Retinal pigment epithelial cell (primary cell): ENCODE measurements at regions not wholly inside any gene's neighbourhood (a gene's known extent, or its start where the extent isn't known, plus 50 kb on each side); places are given as distances from the start of the nearest gene placed in this dataset.
A peak's percentile ranks its signal among the peaks of the same experiment; 100 is the strongest.
"Not testable (repeated sequence)": the region's sequence is repeated elsewhere in the genome, so short reads cannot be mapped to it uniquely, and the experiment has no call there.

Experiments used
- DNase-seq: peaks from one replicate; pipeline ENCODE4 v3.0.0-alpha.2; 2010; ENCODE audit warnings: low read depth
- H3K4me3 ChIP-seq: 2 replicates; pipeline ENCODE4 v1.5.1; 2011; ENCODE audit warnings: mild to moderate bottlenecking, low read length, control low read depth, moderate library complexity
- TF ChIP-seq, protein P1 (sequence below): conservative IDR thresholded peaks from 2 replicates; pipeline ENCODE4 v1.5.1; 2011; ENCODE audit warnings: low read depth, low read length, control low read depth, inconsistent platforms

- TF ChIP-seq, protein P1, sequence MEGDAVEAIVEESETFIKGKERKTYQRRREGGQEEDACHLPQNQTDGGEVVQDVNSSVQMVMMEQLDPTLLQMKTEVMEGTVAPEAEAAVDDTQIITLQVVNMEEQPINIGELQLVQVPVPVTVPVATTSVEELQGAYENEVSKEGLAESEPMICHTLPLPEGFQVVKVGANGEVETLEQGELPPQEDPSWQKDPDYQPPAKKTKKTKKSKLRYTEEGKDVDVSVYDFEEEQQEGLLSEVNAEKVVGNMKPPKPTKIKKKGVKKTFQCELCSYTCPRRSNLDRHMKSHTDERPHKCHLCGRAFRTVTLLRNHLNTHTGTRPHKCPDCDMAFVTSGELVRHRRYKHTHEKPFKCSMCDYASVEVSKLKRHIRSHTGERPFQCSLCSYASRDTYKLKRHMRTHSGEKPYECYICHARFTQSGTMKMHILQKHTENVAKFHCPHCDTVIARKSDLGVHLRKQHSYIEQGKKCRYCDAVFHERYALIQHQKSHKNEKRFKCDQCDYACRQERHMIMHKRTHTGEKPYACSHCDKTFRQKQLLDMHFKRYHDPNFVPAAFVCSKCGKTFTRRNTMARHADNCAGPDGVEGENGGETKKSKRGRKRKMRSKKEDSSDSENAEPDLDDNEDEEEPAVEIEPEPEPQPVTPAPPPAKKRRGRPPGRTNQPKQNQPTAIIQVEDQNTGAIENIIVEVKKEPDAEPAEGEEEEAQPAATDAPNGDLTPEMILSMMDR: no peak
- H3K4me3 ChIP-seq: no peak overlapping the region
- DNase-seq: no peak
Measured at GRCh38 chr5:36494028-36494427, 112.4 kb upstream of the SLC1A3 start.

DNA sequence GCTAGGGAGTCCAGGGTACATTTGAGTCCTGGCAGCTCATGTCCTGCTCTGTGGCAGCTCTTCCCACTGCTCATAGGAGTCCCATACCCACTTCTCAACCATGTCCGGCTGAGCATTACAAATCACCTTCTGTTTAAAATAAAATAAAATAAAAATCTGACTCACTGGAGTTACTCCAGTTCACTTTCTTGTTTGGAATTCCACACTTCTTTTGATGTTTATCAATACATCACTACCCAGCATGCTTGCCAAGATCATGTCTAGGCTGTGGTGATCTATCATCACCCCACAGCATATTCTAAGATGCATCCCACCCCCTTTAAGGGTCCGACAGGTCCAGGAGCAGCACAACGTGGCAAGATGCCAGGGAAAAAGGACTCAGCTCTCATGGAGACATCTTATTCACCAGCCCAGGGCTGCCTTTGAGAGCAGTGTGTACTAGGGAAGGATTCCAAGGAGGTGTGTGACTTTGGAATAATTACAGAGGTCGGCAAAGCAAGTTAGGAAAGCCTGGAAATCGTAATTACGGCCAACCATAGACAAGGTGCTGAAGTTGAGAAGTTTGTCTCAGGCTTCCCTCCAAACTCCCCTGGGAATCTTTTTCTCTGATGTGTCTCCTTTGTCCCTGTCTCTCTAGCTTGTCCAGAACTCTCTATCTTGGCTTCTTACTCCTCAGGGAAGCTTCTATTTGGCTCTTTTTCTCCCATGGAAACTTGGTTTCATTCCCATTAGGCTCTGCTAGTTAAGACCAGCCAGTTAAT is 111.4 kb upstream of the SLC1A3 start:
- no peak for DNase-seq
- TF ChIP-seq, protein P1: no peak
- no peak overlapping the region for H3K4me3 ChIP-seq

DNA sequence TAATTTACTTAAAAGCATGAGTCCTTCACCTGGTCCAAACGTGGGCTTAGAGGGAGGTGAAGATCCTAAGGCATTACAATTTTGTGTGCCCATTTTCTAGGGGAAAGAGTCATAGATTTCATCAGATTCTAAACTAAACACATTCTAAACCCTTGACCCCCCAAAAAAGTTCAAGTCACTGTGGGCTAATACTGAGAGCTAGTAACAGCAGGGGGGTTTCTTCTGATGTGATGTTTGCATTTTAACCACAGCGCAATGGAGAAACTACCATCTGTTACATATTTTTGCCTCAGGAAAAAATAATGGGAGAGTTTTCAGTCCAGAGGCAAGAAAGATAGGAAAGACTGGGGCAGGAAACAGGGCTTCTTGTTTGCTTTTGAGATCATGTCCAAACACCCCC is 110.8 kb upstream of the SLC1A3 start:
- H3K4me3 ChIP-seq: no peak overlapping the region
- no peak for DNase-seq
- TF ChIP-seq, protein P1: no peak

GRCh38 chr5:36496471-36496870 is 109.9 kb upstream of the SLC1A3 start:
- DNase-seq: no peak
- TF ChIP-seq, protein P1: no peak
- H3K4me3 ChIP-seq: no peak overlapping the region

DNA sequence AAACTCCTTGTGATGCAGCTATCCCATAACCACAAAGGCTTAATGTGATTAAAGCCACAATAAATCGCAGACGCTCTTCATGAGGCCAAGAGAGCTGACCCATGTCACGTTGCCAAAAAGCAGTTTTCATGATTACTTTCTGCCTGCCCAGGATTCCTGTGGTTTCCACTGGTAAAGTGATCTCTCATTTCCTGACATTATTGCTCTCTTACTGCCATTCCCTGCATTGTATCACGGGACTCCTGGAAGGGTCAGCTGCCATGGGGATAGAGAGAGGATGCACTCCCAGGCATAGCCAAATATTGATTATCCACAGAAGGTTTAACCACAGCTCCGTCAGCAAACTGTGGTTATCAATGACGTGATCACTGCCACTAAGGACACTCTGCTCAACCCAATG is 103.8 kb upstream of the SLC1A3 start:
- H3K4me3 ChIP-seq: no peak overlapping the region
- DNase-seq: peak; percentile 78
- TF ChIP-seq, protein P1: no peak

DNA sequence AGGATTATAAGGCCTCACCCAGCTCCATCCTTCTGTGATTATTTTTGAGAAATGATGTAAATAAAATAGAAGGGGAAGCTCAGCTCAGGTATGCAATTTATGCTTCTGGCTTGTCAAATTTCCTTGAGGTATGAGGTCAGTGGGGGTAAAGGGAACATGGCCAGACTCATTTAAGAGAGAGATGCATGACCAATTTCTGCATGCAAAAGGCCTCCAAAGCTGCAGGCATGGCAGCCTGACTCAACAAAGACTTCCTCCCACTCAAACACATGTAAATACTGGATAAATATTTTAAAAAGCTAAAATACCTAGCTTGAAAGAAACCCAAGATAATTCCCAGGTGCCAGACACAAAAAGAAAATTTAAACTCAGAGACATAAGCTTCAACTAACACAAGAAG is 101.4 kb upstream of the SLC1A3 start:
- no peak for DNase-seq
- TF ChIP-seq, protein P1: no peak
- no peak overlapping the region for H3K4me3 ChIP-seq

GRCh38 chr5:36507332-36507952 is 99.0 kb upstream of the SLC1A3 start:
- no peak for DNase-seq
- H3K4me3 ChIP-seq: no peak overlapping the region
- TF ChIP-seq, protein P1: peak; percentile 89

DNA sequence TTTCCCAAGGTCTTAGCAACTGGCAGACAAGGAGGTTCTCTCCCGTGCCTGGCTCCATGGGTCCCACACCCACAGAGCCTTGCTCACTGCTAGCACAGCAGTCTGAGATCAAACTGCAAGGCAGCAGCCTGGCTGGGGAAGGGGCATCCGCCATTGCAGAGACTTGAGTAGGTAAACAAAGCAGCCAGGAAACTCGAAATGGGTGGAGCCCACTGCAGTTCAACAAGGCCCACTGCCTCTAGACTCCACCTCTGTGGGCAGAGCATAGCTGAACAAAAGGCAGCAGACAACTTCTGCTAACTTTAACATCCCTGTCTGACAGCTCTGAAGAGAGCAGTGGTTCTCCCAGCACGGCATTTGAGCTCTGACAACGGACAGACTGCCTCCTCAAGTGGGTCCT is 98.1 kb upstream of the SLC1A3 start:
- H3K4me3 ChIP-seq, DNase-seq: not testable (repeated sequence)

DNA sequence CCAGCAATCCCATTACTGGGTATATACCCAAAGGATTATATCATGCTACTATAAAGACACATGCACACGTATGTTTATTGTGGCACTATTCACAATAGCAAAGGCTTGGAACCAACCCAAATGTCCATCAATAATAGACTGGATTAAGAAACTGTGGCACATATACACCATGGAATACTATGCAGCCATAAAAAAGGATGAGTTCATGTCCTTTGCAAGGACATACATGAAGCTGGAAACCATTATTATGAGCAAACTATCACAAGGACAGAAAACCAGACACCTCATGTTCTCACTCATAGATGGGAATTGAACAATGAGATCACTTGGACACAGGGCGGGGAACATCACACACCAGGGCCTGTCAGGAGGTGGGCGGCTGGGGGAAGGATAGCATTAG is 92.8 kb upstream of the SLC1A3 start:
- not testable (repeated sequence) for DNase-seq, H3K4me3 ChIP-seq
